ENCODE measurements at regions not wholly inside any gene's neighbourhood (a gene's known extent, or its start where the extent isn't known, plus 50 kb on each side); places are given as distances from the start of the nearest gene placed in this dataset.
A peak's percentile ranks its signal among the peaks of the same experiment; 100 is the strongest.

DNA sequence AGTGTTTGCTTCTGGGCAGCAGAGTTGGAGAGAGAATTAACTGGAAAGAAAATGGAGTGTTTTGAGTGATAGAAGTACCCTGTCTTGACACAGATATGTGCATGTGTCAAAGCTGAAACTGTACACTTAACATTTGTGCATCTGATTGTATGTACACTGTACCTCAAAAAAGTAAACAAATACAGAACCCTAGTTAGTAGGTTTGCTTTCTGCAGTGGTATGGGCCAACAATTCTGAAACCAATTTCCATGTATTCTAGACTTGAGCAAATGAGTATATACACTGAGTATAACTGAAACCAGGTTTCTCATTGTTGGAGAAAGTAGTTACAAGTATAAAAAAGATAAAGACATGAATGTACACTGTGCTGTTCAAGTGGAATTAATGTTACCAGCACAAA is 52.4 kb downstream of the ELAPOR2 start:
- H3K27me3 ChIP-seq = no peaks in the 10 kb centered on the region
- H3K36me3 ChIP-seq = no peaks in the 10 kb centered on the region
- DNase-seq (ENCODE audit: low spot score) = no peak
- peaks cover 0 to 17% of the 10 kb centered on the region in 2 donors for H3K4me1 ChIP-seq
- TF ChIP-seq, protein P1, sequence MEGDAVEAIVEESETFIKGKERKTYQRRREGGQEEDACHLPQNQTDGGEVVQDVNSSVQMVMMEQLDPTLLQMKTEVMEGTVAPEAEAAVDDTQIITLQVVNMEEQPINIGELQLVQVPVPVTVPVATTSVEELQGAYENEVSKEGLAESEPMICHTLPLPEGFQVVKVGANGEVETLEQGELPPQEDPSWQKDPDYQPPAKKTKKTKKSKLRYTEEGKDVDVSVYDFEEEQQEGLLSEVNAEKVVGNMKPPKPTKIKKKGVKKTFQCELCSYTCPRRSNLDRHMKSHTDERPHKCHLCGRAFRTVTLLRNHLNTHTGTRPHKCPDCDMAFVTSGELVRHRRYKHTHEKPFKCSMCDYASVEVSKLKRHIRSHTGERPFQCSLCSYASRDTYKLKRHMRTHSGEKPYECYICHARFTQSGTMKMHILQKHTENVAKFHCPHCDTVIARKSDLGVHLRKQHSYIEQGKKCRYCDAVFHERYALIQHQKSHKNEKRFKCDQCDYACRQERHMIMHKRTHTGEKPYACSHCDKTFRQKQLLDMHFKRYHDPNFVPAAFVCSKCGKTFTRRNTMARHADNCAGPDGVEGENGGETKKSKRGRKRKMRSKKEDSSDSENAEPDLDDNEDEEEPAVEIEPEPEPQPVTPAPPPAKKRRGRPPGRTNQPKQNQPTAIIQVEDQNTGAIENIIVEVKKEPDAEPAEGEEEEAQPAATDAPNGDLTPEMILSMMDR (IDR thresholded peaks at IDR 0.05) = no peak
- no peak overlapping the region for H3K27ac ChIP-seq
- no peak overlapping the region for H3K4me3 ChIP-seq
- no peaks in the 10 kb centered on the region for H3K9me3 ChIP-seq

DNA sequence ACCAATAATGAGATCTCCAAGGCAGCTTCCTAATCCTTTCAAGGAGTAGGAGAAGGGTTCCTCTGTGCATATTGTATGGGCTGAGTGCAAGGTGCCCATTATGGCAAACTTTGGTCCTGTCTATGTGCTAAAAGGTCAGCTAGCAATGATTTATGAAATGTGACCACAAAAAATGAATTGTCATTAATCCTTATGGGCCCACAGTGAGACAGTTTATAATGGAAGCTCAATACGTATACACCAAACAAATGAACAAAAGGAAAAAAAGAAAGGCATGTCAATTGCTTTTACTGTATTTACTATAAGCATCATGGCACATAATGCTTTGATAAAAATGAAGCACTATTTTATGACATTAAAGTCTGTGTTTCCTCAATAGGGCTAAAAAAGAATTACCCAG is 54.5 kb downstream of the ELAPOR2 start:
- TF ChIP-seq, protein P1 (IDR thresholded peaks at IDR 0.05) = no peak
- no peaks in the 10 kb centered on the region for H3K36me3 ChIP-seq
- no peak overlapping the region for H3K27ac ChIP-seq
- no peaks in the 10 kb centered on the region for H3K27me3 ChIP-seq
- DNase-seq (ENCODE audit: low spot score) = no peak
- H3K9me3 ChIP-seq = no peaks in the 10 kb centered on the region
- H3K4me3 ChIP-seq = no peak overlapping the region
- H3K4me1 ChIP-seq = peaks cover 0 to 35% of the 10 kb centered on the region in 2 donors

DNA sequence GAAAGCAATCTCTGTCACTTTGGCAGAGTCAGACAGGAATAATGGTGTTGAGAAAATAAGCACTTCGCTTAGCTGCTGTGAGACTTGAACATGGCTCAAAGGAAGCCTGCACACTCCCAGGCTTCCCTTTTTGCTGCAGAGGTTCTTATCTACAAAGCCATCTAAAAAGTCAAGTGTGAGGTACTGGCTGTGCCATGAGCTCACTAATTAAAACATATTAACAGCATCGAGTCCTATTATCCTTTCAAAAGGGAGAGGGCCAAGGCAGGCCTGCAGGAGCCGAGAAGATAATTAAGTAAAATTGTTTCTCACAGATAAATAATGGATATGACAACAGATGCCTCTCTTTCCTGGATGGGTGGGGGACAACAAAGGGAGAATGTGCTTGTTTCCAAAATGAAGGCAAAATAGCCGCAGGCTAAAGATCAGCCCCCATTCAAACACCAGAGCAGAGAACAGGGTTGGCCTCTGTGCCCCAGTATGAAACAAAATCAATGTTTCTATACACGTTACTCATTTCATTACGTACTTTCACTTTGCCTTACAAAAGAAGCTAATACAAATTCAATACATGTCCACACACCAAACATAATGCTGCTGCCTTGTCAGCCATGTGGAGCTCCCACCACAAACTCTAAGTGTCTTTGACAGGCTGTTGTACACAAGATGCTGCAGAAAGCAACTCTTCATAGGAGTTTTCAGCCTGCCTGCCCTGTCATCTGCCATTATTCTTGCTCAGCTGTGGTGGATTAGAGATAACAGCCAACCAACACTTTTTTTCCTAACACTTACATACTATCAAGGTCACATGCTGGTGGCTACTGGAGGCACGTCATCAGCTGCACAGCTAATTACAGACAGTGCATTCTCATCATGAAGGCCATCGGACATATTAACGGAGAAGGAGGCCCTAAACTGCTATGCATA is 55.3 kb downstream of the ELAPOR2 start:
- TF ChIP-seq, protein P1 (IDR thresholded peaks at IDR 0.05) = no peak
- no peak for DNase-seq (ENCODE audit: low spot score)
- H3K27ac ChIP-seq = peak overlapping the region; percentile 39 to 58
- peak overlapping the region in 1 of 2 donors; percentile 12 for H3K4me3 ChIP-seq
- no peaks in the 10 kb centered on the region for H3K27me3 ChIP-seq
- no peaks in the 10 kb centered on the region for H3K36me3 ChIP-seq
- H3K4me1 ChIP-seq = peaks cover 0 to 35% of the 10 kb centered on the region in 2 donors
- no peaks in the 10 kb centered on the region for H3K9me3 ChIP-seq

DNA sequence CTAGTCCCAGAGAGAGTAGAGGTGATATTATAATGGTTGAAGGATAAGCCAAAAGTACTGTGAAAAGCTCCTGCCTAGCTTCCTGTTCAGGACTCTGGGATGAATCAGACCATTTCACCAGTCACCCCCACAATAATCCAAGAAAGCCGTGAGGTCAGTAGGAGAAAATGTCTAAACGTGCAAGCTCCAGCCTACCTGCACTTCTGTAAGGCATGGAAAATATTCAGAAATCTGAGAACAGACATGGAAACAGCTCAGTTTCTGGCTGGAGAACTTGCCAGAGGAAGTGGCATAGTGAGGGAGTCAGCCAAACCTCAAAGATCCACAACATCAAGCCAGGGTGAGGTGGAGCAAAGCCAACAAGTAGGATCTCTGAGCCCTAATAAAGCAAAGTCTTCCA is 58.2 kb downstream of the ELAPOR2 start:
- TF ChIP-seq, protein P1 (IDR thresholded peaks at IDR 0.05) = no peak
- H3K27ac ChIP-seq = no peak overlapping the region
- no peak overlapping the region for H3K4me3 ChIP-seq
- H3K36me3 ChIP-seq = no peaks in the 10 kb centered on the region
- no peak for DNase-seq (ENCODE audit: low spot score)
- H3K4me1 ChIP-seq = peaks cover 0 to 35% of the 10 kb centered on the region in 2 donors
- no peaks in the 10 kb centered on the region for H3K9me3 ChIP-seq
- H3K27me3 ChIP-seq = no peaks in the 10 kb centered on the region

DNA sequence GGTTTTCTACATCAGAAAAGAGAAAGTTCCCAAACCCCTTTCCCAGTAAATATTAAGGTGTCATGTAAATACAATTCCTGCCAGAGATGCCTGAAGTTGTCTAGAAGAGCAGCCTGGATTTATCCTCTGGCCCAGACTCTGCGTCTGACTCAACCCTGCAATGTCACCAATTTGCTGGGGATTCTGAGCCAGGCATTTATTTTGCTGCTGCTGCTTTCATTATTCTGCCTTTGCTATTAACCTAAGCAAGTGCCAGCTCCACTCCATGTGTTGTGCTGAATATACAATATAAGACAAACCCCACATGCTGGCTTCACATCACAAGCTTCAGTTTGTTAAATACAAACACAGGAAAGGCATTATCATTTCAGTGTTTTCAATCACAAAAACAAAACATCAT is 59.1 kb downstream of the ELAPOR2 start:
- TF ChIP-seq, protein P1 (IDR thresholded peaks at IDR 0.05) = no peak
- no peak overlapping the region for H3K4me3 ChIP-seq
- H3K27ac ChIP-seq = peak overlapping the region in 1 of 2 donors; percentile 13
- DNase-seq (ENCODE audit: low spot score) = no peak
- H3K4me1 ChIP-seq = peaks cover 0 to 35% of the 10 kb centered on the region in 2 donors
- H3K36me3 ChIP-seq = no peaks in the 10 kb centered on the region
- H3K27me3 ChIP-seq = no peaks in the 10 kb centered on the region
- H3K9me3 ChIP-seq = no peaks in the 10 kb centered on the region
